ENCODE measurements at regions not wholly inside any gene's neighbourhood (a gene's known extent, or its start where the extent isn't known, plus 50 kb on each side); places are given as distances from the start of the nearest gene placed in this dataset.

DNA sequence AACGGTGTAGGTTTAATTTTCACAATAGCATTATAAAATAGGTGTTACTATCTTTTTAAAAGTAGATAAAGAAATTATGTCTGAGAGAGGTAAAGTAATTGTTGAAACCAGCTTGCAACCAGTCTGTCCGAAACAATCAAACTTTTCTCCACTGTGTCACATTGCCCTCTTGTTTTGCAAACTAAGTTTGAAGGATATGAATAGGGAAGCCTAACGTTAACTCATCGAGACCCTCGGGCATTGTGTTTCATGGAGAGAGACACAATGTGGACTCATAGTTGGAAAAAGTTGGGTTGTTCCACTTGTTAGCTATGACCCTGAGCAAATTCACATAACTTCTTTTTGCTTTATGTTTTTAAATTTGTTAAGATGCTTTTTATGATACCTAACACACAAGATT, 254.4 kb upstream of the IMPG1 start:
- TF ChIP-seq, protein P1, sequence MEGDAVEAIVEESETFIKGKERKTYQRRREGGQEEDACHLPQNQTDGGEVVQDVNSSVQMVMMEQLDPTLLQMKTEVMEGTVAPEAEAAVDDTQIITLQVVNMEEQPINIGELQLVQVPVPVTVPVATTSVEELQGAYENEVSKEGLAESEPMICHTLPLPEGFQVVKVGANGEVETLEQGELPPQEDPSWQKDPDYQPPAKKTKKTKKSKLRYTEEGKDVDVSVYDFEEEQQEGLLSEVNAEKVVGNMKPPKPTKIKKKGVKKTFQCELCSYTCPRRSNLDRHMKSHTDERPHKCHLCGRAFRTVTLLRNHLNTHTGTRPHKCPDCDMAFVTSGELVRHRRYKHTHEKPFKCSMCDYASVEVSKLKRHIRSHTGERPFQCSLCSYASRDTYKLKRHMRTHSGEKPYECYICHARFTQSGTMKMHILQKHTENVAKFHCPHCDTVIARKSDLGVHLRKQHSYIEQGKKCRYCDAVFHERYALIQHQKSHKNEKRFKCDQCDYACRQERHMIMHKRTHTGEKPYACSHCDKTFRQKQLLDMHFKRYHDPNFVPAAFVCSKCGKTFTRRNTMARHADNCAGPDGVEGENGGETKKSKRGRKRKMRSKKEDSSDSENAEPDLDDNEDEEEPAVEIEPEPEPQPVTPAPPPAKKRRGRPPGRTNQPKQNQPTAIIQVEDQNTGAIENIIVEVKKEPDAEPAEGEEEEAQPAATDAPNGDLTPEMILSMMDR (IDR thresholded peaks at IDR 0.05; ENCODE audit: borderline replicate concordance, extremely low read depth, low read length, poor library complexity, severe bottlenecking), result no peak
- TF ChIP-seq EZH2 (IDR thresholded peaks at IDR 0.05; ENCODE audit: borderline replicate concordance, low read depth, low read length, severe bottlenecking), result no peak

Measured in DND-41 (cell line).